ENCODE measurements at regions not wholly inside any gene's neighbourhood (a gene's known extent, or its start where the extent isn't known, plus 50 kb on each side); places are given as distances from the start of the nearest gene placed in this dataset.

DNA sequence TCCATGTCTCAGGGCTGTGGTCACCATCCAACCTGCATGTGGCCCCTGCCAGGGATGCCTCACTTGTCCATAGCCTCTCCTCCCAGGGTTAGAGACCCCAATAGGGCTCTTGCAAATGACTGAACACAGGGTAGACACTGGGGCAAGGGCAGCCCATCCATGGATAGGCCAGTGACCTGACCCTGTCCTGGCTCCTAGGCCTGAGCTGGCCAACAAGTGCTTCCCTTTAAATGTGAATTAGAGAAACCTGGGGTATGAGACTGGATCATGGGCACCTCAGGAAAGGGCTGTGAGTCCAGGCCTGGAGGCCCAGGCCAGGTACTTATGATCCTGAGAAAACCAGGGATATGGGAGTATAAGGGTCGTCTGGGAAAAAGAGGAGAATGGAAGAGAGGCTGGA lies 64.5 kb downstream of the COPS8 start:
- DNase-seq (ENCODE audit: extremely low spot score) = no peak
- Histone ChIP-seq H3K4me1 (ENCODE audit: insufficient read depth) (no peaks in the 10 kb centered on the region), H3K36me3 (ENCODE audit: insufficient read depth) (no peaks in the 10 kb centered on the region), H3K27ac (ENCODE audit: low read depth) (no peak overlapping the region), H3K4me3 (ENCODE audit: low read depth, low read length) (no peak overlapping the region)
- 89% methylated on average over 1 of the region's 1 CpG for WGBS

DNA sequence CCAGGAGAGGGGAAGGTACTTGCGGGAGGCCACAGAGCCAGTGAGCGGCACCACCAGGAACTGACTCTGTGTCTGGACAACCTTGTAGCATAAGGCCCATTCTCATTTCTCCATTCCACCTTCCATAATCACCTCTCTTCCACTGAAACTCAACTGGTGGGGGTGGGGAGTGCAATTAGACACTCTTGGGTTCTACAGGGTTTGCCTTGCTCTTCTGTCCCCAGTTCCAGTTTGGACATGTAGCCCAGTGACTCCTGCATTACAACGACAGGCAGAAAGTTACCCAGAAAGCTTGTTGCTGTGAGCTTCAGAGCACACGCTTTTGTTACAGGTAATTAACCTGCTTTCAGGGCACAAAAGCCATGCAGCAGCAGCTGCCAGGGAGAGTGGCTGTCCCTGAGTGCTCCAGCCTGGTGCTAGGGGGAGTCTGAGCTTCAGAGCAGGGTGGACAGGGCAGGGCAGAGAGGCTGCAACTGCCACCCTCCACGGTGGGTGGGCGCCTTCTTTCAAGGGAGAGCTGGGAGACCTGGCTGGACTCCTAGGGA lies 65.2 kb downstream of the COPS8 start:
- Histone ChIP-seq H3K4me1 (ENCODE audit: insufficient read depth) (no peaks in the 10 kb centered on the region), H3K4me3 (ENCODE audit: low read depth, low read length) (no peak overlapping the region), H3K27ac (ENCODE audit: low read depth) (no peak overlapping the region), H3K36me3 (ENCODE audit: insufficient read depth) (no peaks in the 10 kb centered on the region)
- DNase-seq (ENCODE audit: extremely low spot score) = no peak
- WGBS = 94% methylated on average over 6 of the region's 6 CpGs

DNA sequence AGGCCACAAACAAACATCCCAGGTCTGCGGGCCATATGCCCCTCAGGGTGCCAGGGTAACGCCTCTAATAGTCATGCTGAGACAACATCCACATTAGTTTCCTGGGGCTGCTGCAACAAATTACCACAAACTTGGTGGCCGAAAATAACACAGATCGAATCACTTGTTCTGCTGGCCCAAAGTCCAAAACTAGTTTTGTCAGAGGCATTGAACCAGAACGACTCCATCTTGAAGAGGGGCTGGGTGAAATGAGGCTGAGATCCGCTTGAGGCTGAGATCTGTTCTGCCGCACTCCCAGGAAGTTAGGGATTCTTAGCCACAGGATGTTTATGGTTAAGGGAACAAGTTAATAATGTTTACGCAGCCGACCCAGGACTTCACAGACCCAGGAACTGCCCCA lies 66.7 kb downstream of the COPS8 start:
- Histone ChIP-seq H3K36me3 (ENCODE audit: insufficient read depth) (no peaks in the 10 kb centered on the region), H3K4me3 (ENCODE audit: low read depth, low read length) (no peak overlapping the region), H3K27ac (ENCODE audit: low read depth) (no peak overlapping the region), H3K4me1 (ENCODE audit: insufficient read depth) (no peaks in the 10 kb centered on the region)
- 86% methylated on average over 9 of the region's 9 CpGs for WGBS
- DNase-seq (ENCODE audit: extremely low spot score) = no peak

DNA sequence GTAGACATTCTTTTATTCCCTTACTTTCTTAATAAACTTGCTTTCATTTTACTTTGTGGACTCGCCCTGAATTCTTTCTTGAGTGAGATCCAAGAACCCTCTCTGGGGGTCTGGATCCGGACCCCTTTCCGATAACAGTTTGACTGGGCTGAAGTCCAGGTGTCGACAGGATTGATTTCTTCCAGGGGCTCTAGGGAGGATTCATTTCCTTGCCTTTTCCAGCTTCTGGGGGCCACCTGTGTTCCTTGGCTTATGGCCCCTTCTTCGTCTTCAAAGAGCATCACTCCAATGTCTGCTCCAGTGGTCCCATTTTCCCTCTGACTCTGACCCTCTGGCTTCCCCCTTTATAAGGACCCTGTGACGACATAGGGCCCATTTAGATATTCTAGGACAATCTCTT lies 67.5 kb downstream of the COPS8 start:
- Histone ChIP-seq H3K27ac (ENCODE audit: low read depth) (no peak overlapping the region), H3K36me3 (ENCODE audit: insufficient read depth) (no peaks in the 10 kb centered on the region), H3K4me1 (ENCODE audit: insufficient read depth) (no peaks in the 10 kb centered on the region), H3K4me3 (ENCODE audit: low read depth, low read length) (no peak overlapping the region)
- WGBS = 77% methylated on average over 6 of the region's 6 CpGs
- DNase-seq (ENCODE audit: extremely low spot score) = no peak

DNA sequence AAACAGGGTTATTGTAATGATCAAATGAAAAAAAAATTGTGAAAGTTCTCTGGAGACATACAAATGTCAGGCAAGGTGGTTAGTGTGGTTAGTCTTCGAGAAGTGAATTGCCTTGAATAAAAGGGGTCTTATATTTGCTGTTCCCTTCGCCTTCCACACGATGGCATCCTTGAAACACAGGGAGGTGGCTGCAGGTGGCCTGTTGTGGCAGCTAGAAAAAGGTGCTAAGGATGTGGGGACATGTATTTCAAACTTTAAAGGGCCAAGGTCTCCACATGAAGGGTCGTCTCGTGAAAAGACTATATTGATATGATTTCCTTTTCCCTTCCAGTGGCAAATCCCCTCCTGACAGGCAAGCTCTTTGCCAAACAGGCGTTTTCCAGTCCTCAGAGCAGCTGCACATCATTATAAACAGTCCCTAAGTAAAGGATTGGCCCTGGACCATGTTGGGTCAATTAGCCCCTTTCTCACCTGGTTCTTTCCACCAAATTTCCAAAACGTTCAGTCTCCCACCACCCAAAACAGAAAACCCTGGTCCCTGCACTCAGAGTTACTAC lies 68.5 kb downstream of the COPS8 start:
- H3K4me3 ChIP-seq (ENCODE audit: low read depth, low read length) = no peak overlapping the region
- 50% methylated on average over 7 of the region's 7 CpGs for WGBS
- no peak for DNase-seq (ENCODE audit: extremely low spot score)
- no peaks in the 10 kb centered on the region for H3K36me3 ChIP-seq (ENCODE audit: insufficient read depth)
- H3K4me1 ChIP-seq (ENCODE audit: insufficient read depth) = no peaks in the 10 kb centered on the region
- H3K27ac ChIP-seq (ENCODE audit: low read depth) = no peak overlapping the region

DNA sequence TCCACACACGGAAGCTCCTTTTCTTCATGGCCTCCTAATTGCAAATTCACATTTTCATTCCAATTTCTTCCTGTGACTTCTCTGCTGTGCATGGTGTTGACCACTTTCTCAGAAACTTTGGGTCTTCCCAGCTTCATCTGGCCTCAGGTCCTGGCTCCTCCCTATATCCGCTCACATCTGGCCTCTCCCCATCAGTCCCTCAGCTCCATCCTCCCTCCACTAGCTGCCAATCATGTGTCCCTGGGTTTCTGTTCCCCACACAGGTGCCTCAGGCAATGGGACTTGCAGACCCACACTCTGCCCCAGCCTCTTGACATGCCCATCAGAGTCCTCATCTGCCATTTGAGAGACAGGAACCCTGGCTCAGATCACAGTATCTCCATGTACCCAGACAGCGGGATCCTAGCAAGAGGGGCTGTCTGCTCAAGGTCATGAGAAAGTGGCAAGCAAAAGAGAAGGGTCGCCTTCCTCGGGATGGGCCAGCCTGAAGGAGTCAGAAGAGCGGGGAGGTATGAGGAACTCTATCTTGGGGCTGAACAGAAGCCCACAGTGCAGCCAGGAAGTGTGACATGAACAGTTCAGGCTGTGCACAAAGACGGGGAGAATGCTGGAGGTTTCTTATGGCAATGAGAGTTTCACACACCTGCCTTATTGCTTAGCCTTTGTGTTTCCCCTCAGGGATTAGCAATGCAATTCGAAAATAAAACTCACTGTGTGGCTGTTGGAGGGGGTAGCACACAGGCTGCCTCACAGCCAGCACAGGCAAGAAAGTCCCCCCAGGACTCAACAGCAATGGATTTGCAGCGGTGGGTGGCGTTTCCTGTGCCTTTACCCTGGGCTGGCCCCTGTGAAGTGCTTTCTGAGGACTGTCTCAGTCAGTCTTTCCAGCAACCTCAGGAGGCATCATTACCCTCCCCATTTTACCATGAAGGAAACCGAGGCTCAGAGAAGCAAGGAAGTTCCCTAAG lies 69.5 kb downstream of the COPS8 start:
- no peak for DNase-seq (ENCODE audit: extremely low spot score)
- Histone ChIP-seq H3K36me3 (ENCODE audit: insufficient read depth) (no peaks in the 10 kb centered on the region), H3K4me1 (ENCODE audit: insufficient read depth) (no peaks in the 10 kb centered on the region), H3K27ac (ENCODE audit: low read depth) (no peak overlapping the region), H3K4me3 (ENCODE audit: low read depth, low read length) (no peak overlapping the region)
- 88% methylated on average over 11 of the region's 11 CpGs for WGBS

DNA sequence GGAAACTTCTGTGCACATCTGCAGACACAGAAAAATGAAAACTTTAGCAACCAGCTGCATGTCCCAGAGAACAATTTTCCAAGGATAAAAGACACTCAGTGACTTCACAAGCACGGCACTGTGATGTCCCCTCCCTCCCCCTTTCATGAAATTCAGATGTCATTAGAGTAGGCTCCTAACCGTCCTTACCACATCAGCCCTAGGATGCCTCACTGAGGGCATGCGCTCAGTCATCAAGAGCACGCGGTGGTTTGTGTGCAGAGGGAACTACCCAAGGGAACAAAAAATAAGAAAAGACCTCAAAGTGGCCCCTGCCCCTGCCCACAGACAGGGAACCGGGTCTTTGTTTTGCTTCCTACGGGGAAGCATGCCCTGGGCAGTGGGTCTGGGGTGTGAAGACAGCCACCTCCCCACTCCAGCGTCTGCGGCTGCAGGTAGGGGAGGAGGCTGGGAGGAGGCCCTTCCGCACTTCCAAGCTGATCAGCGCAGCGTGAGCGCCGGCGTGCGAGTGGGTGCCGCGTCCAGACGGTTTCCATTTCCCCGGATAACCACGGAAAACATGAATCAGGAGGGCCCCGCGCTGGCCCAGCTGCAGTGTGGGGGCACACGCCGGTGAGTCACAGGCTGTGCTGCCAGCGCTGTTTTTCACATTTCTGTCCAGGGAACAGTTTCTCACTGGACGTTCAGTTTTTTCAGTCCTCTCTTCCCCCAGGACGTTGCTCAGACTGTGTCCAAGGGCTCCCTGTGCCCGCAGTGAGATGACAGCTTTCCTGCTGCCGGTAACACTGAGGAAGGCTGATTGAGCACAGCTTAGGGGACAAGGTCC lies 70.6 kb downstream of the COPS8 start:
- no peak overlapping the region for H3K27ac ChIP-seq (ENCODE audit: low read depth)
- no peaks in the 10 kb centered on the region for H3K36me3 ChIP-seq (ENCODE audit: insufficient read depth)
- WGBS = 76% methylated on average over 30 of the region's 30 CpGs
- H3K4me1 ChIP-seq (ENCODE audit: insufficient read depth) = no peaks in the 10 kb centered on the region
- no peak overlapping the region for H3K4me3 ChIP-seq (ENCODE audit: low read depth, low read length)
- no peak for DNase-seq (ENCODE audit: extremely low spot score)

DNA sequence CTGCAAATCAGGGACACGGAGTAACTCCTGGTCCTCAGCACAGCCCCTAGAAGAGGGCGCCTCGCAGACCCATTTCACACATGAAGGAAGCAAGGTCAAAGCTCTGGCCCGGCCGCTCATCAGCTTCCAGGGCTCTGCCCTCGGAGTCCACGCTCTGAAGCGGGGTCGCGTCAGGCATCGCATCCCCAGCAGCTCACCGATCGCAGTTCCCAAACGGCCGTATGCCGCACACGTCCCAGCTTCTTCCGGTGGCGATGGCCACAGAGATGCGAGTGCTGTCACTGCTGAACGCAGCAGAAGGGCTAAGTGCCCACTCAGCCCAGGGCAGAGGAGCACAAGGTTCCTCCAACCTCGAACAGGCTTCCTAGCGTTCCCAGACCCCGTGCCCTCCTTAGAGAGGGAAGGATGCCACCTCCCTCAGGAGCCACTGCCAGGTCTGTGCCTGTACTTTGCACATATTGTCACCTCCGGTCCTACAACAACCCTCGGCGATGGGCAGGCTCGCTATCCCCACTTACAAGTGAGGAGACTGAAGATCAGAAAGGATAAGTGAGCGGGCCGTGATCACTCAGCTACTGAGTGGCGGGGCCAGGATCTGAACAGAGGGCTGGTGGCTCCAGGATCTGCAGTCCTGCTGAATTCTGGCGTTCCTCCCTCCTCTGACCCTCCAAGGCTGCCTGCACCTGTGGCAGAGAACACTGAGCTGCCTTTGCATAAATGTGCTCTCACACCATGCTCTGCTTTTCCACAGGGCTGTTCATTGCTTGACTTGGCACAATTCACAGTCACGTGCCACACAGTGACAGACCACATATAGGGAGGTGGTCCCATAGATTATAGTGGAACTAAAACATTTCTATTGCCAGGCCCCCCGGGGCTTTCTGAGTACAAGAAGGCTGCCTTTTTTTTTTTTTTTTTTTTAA lies 71.4 kb downstream of the COPS8 start:
- H3K27ac ChIP-seq (ENCODE audit: low read depth) = peak overlapping the region; percentile 66
- H3K4me3 ChIP-seq (ENCODE audit: low read depth, low read length) = no peak overlapping the region
- no peaks in the 10 kb centered on the region for H3K4me1 ChIP-seq (ENCODE audit: insufficient read depth)
- no peak for DNase-seq (ENCODE audit: extremely low spot score)
- 95% methylated on average over 34 of the region's 34 CpGs for WGBS
- H3K36me3 ChIP-seq (ENCODE audit: insufficient read depth) = no peaks in the 10 kb centered on the region

DNA sequence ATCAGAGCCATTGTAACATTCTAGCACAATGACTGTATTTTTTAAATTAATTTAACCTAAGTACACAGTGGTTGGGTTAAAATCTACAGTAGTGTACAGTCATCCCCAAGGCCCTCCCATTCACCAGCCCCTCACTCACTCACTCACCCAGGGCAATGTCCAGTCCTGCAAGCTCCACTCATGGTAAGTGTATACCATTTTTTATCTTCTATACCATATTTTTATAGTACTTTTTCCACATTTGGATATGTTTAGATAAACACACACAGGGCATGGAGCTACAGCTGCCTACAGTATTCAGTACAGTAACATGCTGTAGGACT lies 72.1 kb downstream of the COPS8 start:
- no peak overlapping the region for H3K27ac ChIP-seq (ENCODE audit: low read depth)
- H3K36me3 ChIP-seq (ENCODE audit: insufficient read depth) = no peaks in the 10 kb centered on the region
- H3K4me1 ChIP-seq (ENCODE audit: insufficient read depth) = no peaks in the 10 kb centered on the region
- no peak for DNase-seq (ENCODE audit: extremely low spot score)
- no peak overlapping the region for H3K4me3 ChIP-seq (ENCODE audit: low read depth, low read length)

DNA sequence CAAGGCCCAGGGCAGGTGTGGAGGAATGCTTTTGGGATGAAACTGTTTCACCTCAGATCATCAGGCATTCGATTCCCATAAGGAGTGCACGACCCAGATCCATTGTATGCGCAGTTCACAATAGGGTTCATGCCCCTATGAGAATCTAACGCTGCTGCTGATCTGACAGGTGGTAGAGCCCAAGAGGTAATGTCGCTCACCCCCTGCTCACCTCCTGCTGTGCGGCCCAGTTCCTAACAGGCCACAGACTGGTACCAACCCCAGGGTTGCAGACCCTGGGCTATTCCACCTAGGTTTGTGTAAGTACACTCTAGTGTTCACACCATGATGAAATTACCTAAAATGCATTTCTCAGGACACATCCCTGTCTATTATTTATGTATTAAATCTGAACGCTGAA lies 72.5 kb downstream of the COPS8 start:
- Histone ChIP-seq H3K4me3 (ENCODE audit: low read depth, low read length) (no peak overlapping the region), H3K27ac (ENCODE audit: low read depth) (no peak overlapping the region), H3K4me1 (ENCODE audit: insufficient read depth) (no peaks in the 10 kb centered on the region), H3K36me3 (ENCODE audit: insufficient read depth) (no peaks in the 10 kb centered on the region)
- DNase-seq (ENCODE audit: extremely low spot score) = no peak
- WGBS = 95% methylated on average over 7 of the region's 7 CpGs

DNA sequence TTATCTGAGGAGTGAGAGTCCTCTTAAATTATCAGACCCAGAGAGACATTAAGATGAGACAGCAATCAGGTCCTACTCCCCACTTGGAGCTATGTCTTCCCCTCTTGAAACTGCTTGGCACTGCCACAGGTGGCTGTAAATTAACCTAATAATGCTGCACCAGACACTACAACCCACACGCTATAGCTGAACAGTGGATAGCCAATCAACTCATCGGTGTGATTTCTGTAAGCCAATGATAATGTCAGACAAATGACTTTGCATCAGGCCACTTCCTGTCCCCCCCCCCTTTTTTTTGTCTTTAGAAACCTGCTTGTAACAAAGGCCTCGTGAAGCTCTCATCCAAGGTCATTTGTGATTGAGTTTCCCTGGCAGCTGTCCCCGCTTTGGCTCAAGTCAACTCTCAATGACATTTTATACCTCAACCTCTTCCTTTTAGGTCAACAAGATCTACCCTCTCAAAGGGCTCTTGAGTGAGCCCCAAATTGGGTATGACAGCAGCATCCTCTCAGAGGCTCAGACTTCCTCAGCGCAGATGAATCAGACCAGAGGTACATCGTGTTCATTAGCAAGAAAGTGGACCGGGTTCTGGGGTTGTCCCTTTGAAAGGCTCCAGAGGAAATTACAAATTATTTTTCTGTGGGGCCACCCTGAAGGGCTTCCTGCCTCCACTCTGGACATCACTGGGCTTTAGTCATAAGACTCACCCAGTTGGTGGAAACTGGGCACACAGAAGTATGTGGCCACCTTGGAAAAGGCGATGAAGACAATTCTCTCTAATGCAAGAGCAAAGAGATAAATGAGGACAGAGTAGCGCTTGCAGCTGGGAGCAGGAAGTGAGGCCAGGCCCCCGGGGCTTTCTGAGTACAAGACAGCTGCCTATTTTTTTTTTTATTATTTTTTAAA lies 73.6 kb downstream of the COPS8 start:
- Histone ChIP-seq H3K27ac (ENCODE audit: low read depth) (no peak overlapping the region), H3K36me3 (ENCODE audit: insufficient read depth) (no peaks in the 10 kb centered on the region), H3K4me3 (ENCODE audit: low read depth, low read length) (no peak overlapping the region), H3K4me1 (ENCODE audit: insufficient read depth) (no peaks in the 10 kb centered on the region)
- DNase-seq (ENCODE audit: extremely low spot score) = no peak
- 84% methylated on average over 10 of the region's 10 CpGs for WGBS

DNA sequence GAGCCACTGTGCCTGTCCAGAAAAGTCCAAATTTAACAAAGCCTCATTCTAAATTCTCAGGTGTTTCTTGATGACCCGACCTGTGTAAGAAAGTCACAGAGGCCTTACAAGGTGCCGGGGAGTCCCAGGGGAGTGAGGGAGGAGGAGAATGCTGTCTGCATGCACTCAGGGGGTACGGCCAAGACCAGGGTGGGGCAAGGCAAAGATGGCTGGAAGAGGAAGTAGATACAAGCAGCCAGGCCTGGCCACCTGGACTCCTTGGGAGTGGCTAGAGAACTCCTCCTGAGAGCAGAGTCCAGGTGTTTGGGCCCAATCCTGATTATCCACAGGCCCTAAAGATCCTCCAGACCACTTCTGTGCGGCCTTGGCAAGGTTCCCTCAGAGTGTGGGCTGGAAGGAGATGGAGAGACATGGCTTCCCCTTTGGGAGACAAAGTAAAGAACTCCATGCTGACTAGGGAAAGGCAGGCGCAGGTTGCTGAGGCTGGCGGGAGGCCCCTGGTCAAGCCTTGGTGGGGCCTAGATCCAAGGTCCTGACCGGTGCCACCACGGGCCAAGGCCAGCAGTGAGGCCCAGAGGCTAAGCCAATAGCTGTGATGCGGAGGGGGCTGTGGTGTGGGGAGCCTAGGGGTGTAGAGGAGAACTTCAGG lies 74.7 kb downstream of the COPS8 start:
- Histone ChIP-seq H3K4me1 (ENCODE audit: insufficient read depth) (no peaks in the 10 kb centered on the region), H3K4me3 (ENCODE audit: low read depth, low read length) (no peak overlapping the region), H3K27ac (ENCODE audit: low read depth) (no peak overlapping the region), H3K36me3 (ENCODE audit: insufficient read depth) (no peaks in the 10 kb centered on the region)
- DNase-seq (ENCODE audit: extremely low spot score) = no peak
- 96% methylated on average over 9 of the region's 9 CpGs for WGBS

Measured in urinary bladder (tissue), 3 donors.